ENCODE measurements at regions not wholly inside any gene's neighbourhood (a gene's known extent, or its start where the extent isn't known, plus 50 kb on each side); places are given as distances from the start of the nearest gene placed in this dataset.

- H3K36me3 Mint-ChIP-seq (ENCODE audit: low read depth), result no peaks in the 10 kb centered on the region; the same call in 2 of the 3 replicates
- H3K36me3 ChIP-seq (ENCODE audit: insufficient read depth), result no peaks in the 10 kb centered on the region
- ATAC-seq (no peak), DNase-seq (ENCODE audit: low spot score) (no peak)
- no peak overlapping the region for H3K4me3 Mint-ChIP-seq
- no peak overlapping the region for H3K4me2 ChIP-seq
- H3K27me3 ChIP-seq (ENCODE audit: insufficient read depth), result no peaks in the 10 kb centered on the region
- no peak overlapping the region for H3K27ac Mint-ChIP-seq
- no peaks in the 10 kb centered on the region for H3K79me2 ChIP-seq (replicated peaks; ENCODE audit: insufficient read depth)
- H4K20me1 ChIP-seq (replicated peaks; ENCODE audit: insufficient read depth), result no peaks in the 10 kb centered on the region
- H3F3A ChIP-seq (replicated peaks; ENCODE audit: low read depth), result no peaks in the 10 kb centered on the region
- no peak overlapping the region for H3K27ac ChIP-seq (ENCODE audit: low read depth)
- H3K4me1 ChIP-seq (ENCODE audit: insufficient read depth), result peaks cover 23% of the 10 kb centered on the region
- no peak for TF ChIP-seq JUNB (IDR thresholded peaks at IDR 0.05; ENCODE audit: unreplicated experiment)
- no peak for TF ChIP-seq NANOG (IDR thresholded peaks at IDR 0.05; ENCODE audit: borderline replicate concordance)
- TF ChIP-seq EZH2phosphoT487 (IDR thresholded peaks at IDR 0.05; ENCODE audit: unreplicated experiment), result no peak
- no peak for TF ChIP-seq POLR2AphosphoS5 (IDR thresholded peaks at IDR 0.05; ENCODE audit: low read depth)
- no peak for TF ChIP-seq ZNF462 (CRISPR knock-in tag; IDR thresholded peaks at IDR 0.05)
- TF ChIP-seq ZNF331 (CRISPR knock-in tag; IDR thresholded peaks at IDR 0.05; ENCODE audit: low read depth), result no peak
- TF ChIP-seq, protein P1, sequence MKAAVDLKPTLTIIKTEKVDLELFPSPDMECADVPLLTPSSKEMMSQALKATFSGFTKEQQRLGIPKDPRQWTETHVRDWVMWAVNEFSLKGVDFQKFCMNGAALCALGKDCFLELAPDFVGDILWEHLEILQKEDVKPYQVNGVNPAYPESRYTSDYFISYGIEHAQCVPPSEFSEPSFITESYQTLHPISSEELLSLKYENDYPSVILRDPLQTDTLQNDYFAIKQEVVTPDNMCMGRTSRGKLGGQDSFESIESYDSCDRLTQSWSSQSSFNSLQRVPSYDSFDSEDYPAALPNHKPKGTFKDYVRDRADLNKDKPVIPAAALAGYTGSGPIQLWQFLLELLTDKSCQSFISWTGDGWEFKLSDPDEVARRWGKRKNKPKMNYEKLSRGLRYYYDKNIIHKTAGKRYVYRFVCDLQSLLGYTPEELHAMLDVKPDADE (IDR thresholded peaks at IDR 0.05), result no peak
- no peak for TF ChIP-seq ZNF114 (CRISPR knock-in tag; IDR thresholded peaks at IDR 0.05)
- TF ChIP-seq CTCF (conservative IDR thresholded peaks at IDR 0.05; ENCODE audit: low read depth in 2 of 2), result no peak
- no peak for TF ChIP-seq STAT1 (IDR thresholded peaks at IDR 0.05; ENCODE audit: unreplicated experiment)
- no peak for TF ChIP-seq EZH2 (IDR thresholded peaks at IDR 0.05; ENCODE audit: low read depth, unreplicated experiment)
- TF ChIP-seq, protein P2, sequence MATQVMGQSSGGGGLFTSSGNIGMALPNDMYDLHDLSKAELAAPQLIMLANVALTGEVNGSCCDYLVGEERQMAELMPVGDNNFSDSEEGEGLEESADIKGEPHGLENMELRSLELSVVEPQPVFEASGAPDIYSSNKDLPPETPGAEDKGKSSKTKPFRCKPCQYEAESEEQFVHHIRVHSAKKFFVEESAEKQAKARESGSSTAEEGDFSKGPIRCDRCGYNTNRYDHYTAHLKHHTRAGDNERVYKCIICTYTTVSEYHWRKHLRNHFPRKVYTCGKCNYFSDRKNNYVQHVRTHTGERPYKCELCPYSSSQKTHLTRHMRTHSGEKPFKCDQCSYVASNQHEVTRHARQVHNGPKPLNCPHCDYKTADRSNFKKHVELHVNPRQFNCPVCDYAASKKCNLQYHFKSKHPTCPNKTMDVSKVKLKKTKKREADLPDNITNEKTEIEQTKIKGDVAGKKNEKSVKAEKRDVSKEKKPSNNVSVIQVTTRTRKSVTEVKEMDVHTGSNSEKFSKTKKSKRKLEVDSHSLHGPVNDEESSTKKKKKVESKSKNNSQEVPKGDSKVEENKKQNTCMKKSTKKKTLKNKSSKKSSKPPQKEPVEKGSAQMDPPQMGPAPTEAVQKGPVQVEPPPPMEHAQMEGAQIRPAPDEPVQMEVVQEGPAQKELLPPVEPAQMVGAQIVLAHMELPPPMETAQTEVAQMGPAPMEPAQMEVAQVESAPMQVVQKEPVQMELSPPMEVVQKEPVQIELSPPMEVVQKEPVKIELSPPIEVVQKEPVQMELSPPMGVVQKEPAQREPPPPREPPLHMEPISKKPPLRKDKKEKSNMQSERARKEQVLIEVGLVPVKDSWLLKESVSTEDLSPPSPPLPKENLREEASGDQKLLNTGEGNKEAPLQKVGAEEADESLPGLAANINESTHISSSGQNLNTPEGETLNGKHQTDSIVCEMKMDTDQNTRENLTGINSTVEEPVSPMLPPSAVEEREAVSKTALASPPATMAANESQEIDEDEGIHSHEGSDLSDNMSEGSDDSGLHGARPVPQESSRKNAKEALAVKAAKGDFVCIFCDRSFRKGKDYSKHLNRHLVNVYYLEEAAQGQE (IDR thresholded peaks at IDR 0.05; ENCODE audit: unreplicated experiment), result no peak
- no peak for TF ChIP-seq CREB1 (CRISPR knock-in tag; IDR thresholded peaks at IDR 0.05; ENCODE audit: low read depth)
- peaks cover 37% of the 10 kb centered on the region for H3K4me1 Mint-ChIP-seq
- H3K4me3 ChIP-seq, result no peak overlapping the region
- H2AFZ ChIP-seq, result no peak overlapping the region
- peaks cover 8% of the 10 kb centered on the region for H3K27me3 Mint-ChIP-seq (ENCODE audit: insufficient read depth, low read depth, poor library complexity)
- H3K9me3 Mint-ChIP-seq, result peaks cover 3% of the 10 kb centered on the region
- H3K9me2 ChIP-seq (ENCODE audit: insufficient read depth), result peaks cover 29% of the 10 kb centered on the region
Measured at GRCh38 chr12:118541071-118541470, 164.7 kb downstream of the SUDS3 start.

Measured in GM23338 (cell line).